K562 (cell line): ENCODE measurements at regions not wholly inside any gene's neighbourhood (a gene's known extent, or its start where the extent isn't known, plus 50 kb on each side); places are given as distances from the start of the nearest gene placed in this dataset.
A peak's percentile ranks its signal among the peaks of the same experiment; 100 is the strongest.

Experiments
- ATAC-seq: fragments of 200-7000 bp; cut with Tn5 transposase; 3 replicates; pipeline ENCODE4 v1.9.1; 2020; ENCODE audit warnings: moderate library complexity
- BruUV-seq: library from RNA; stranded (reverse); fragments of 400-500 nt; replicated peaks from 2 replicates; lab custom pipeline; 2021; lab: Mats Ljungman, UMichigan
- CTCF ChIA-PET: fragments of 300-600 bp; formaldehyde crosslinking; extraction: SDS; loops from one replicate; lab custom pipeline; 2021; ENCODE audit warnings: low intra/inter-chr PET ratio; lab: Yijun Ruan, JAX
- POLR2A ChIA-PET: fragments of 300-600, 350-650 bp; sonication (Branson Sonifier 250); formaldehyde crosslinking; extraction: SDS; loops from one replicate; lab custom pipeline; 2021; ENCODE audit warnings: antibody characterized with exemption, inconsistent platforms; lab: Yijun Ruan, JAX
- DNase-seq, 4 experiments: peaks; one replicate each; pipeline versions ENCODE4 v3.0.0 to v3.0.0-alpha.2; 2011 to 2018; ENCODE audit warnings: low spot score in 3 of 4, mixed read lengths in 3 of 4; ENCODE audit errors: extremely low read depth in 1 of 4
- FAIRE-seq: peaks from 2 replicates; lab custom pipeline; 2011; peaks lifted over from hg19 to GRCh38; lab: Jason Lieb, UNC
- H2AFZ ChIP-seq: 2 replicates; pipeline ENCODE4 v1.6.0; 2011; ENCODE audit warnings: low read depth, low read length, control low read depth, inconsistent platforms
- H3K27ac ChIP-seq: fragments of 200-600 bp; 3 replicates; pipeline ENCODE4 v1.8.0; 2011; ENCODE audit warnings: low read depth, mild to moderate bottlenecking, control low read depth, inconsistent platforms, low read length, moderate library complexity, mixed read lengths; ENCODE audit errors: extremely low read depth
- H3K27me3 ChIP-seq, 2 experiments: fragments of 300-600 bp in 1 of 2; 2 replicates in 1 of 2; 3 replicates in 1 of 2; pipeline versions ENCODE4 v1.6.0 to v1.8.0; 2011; ENCODE audit warnings: inconsistent platforms in 2 of 2, low read length in 2 of 2, mild to moderate bottlenecking in 1 of 2, mixed read lengths in 1 of 2, moderate library complexity in 1 of 2; ENCODE audit not compliant: control insufficient read depth in 2 of 2, insufficient read depth in 2 of 2
- H3K36me3 ChIP-seq: fragments of 300-600 bp; 3 replicates; pipeline ENCODE4 v1.8.0; 2011; ENCODE audit warnings: mild to moderate bottlenecking, low read length, inconsistent platforms; ENCODE audit not compliant: control insufficient read depth, insufficient read depth
- H3K4me1 ChIP-seq, 2 experiments: fragments of 200-600 bp in 1 of 2; replicated peaks in 1 of 2; 2 replicates in 1 of 2; 3 replicates in 1 of 2; pipeline versions ENCODE4 v1.5.1 to v1.8.0; 2011; ENCODE audit warnings: inconsistent platforms in 2 of 2, low read length in 2 of 2, mild to moderate bottlenecking in 1 of 2, mixed read lengths in 1 of 2, moderate library complexity in 1 of 2; ENCODE audit not compliant: control insufficient read depth in 2 of 2, insufficient read depth in 2 of 2
- H3K4me2 ChIP-seq: 2 replicates; pipeline ENCODE4 v1.6.1; 2011; ENCODE audit warnings: low read length, control low read depth, inconsistent platforms, mixed read lengths; ENCODE audit not compliant: insufficient read depth
- H3K4me3 ChIP-seq: fragments of 200-600 bp; sonication (generic), shearing (Covaris generic); 2 replicates; pipeline ENCODE4 v1.5.1; 2016; ENCODE audit warnings: control low read depth, inconsistent platforms
- H3K79me2 ChIP-seq: fragments of 200-600 bp; 3 replicates; pipeline ENCODE4 v1.8.0; 2011; ENCODE audit warnings: low read length, inconsistent platforms; ENCODE audit not compliant: control insufficient read depth, insufficient read depth
- H3K9ac ChIP-seq, 2 experiments: 2 replicates each; pipeline versions ENCODE4 v1.6.0 to v1.6.1; 2011; ENCODE audit warnings: low read depth in 2 of 2, low read length in 2 of 2, control low read depth in 1 of 2, inconsistent platforms in 1 of 2, mild to moderate bottlenecking in 1 of 2, mixed read lengths in 1 of 2; ENCODE audit not compliant: insufficient read depth in 1 of 2
- H3K9me1 ChIP-seq: one replicate; pipeline ENCODE4 v1.6.0; 2011; ENCODE audit warnings: inconsistent platforms, mild to moderate bottlenecking, low read length, moderate library complexity; ENCODE audit not compliant: control insufficient read depth, insufficient read depth
- H3K9me3 ChIP-seq: replicated peaks from 2 replicates; pipeline ENCODE4 v1.5.1; 2011; ENCODE audit warnings: low read depth, low read length, inconsistent platforms; ENCODE audit not compliant: control insufficient read depth, insufficient read depth
- H4K20me1 ChIP-seq: replicated peaks from 2 replicates; pipeline ENCODE4 v1.6.1; 2011; ENCODE audit warnings: low read length, inconsistent platforms, mixed read lengths; ENCODE audit not compliant: control insufficient read depth, insufficient read depth
- CAMTA2 ChIP-seq: fragments of 250-450 bp; sonication (Bioruptor Pico); conservative IDR thresholded peaks from 2 replicates; pipeline ENCODE4 v1.5.1; 2022
- CBFB ChIP-seq: sonication (generic); formaldehyde crosslinking; IDR thresholded peaks from 2 replicates; pipeline ENCODE4 v1.4.0; 2020; ENCODE audit warnings: mild to moderate bottlenecking, missing genetic modification reagents
- CBX3 ChIP-seq, 2 experiments: IDR thresholded peaks; 1 replicate in 1 of 2; 2 replicates in 1 of 2; pipeline ENCODE4 v1.6.1; 2012; ENCODE audit warnings: inconsistent platforms in 2 of 2, low read length in 2 of 2, borderline replicate concordance in 1 of 2, control low read depth in 1 of 2
- CBX5 ChIP-seq: IDR thresholded peaks from 2 replicates; pipeline ENCODE4 v1.6.1; 2014; ENCODE audit warnings: low read depth, borderline replicate concordance
- ELK3 ChIP-seq: fragments of 450-650 bp; formaldehyde crosslinking; IDR thresholded peaks from 2 replicates; pipeline ENCODE4 v1.4.0; 2020; ENCODE audit warnings: mild to moderate bottlenecking
- FIP1L1 ChIP-seq: fragments of 200-400 bp; formaldehyde crosslinking; IDR thresholded peaks from 2 replicates; pipeline ENCODE4 v1.6.1; 2018; ENCODE audit warnings: mild to moderate bottlenecking, low read depth, low read length; ENCODE audit not compliant: poor library complexity, severe bottlenecking
- HDAC1 ChIP-seq, 2 experiments: fragments of 450-650 bp; IDR thresholded peaks; 2 replicates each; pipeline ENCODE4 v1.6.1; 2016 to 2017; ENCODE audit warnings: inconsistent platforms in 1 of 2, mild to moderate bottlenecking in 1 of 2, moderate library complexity in 1 of 2
- NCOA4 ChIP-seq: fragments of 450-650 bp; IDR thresholded peaks from 2 replicates; pipeline ENCODE4 v1.6.1; 2018; ENCODE audit warnings: mild to moderate bottlenecking; ENCODE audit not compliant: partially characterized antibody
- RBM14 ChIP-seq: fragments of 200-400 bp; formaldehyde crosslinking; IDR thresholded peaks from 2 replicates; pipeline ENCODE4 v1.6.1; 2018; ENCODE audit warnings: low read depth, mild to moderate bottlenecking, low read length, moderate library complexity, borderline replicate concordance; ENCODE audit not compliant: insufficient read depth
- SIN3A ChIP-seq, 2 experiments: fragments of 150-350 bp in 1 of 2; IDR thresholded peaks; 2 replicates each; pipeline ENCODE4 v1.6.1; 2011 to 2016; ENCODE audit warnings: borderline replicate concordance in 2 of 2, low read depth in 2 of 2, low read length in 2 of 2, mild to moderate bottlenecking in 2 of 2, moderate library complexity in 2 of 2; ENCODE audit not compliant: control insufficient read depth in 1 of 2
- SMARCA4 ChIP-seq: fragments of 450-650 bp; IDR thresholded peaks from 2 replicates; pipeline ENCODE4 v1.6.1; 2016
- TFAM ChIP-seq: fragments of 250-450 bp; sonication (Bioruptor Pico); conservative IDR thresholded peaks from 2 replicates; pipeline ENCODE4 v1.5.0; 2021; ENCODE audit warnings: mild to moderate bottlenecking, moderate library complexity
- UBTF ChIP-seq, 2 experiments: IDR thresholded peaks; 2 replicates each; pipeline ENCODE4 v1.6.1; 2012; ENCODE audit warnings: improper control_type of control experiment in 2 of 2, low read depth in 2 of 2, low read length in 2 of 2, borderline replicate concordance in 1 of 2
- ZNF395 ChIP-seq: fragments of 200-800 bp; sonication (Bioruptor generic); IDR thresholded peaks from 2 replicates; pipeline ENCODE4 v1.6.1; 2017; ENCODE audit warnings: missing genetic modification characterization, missing compliant biosample characterization
- ZNF77 ChIP-seq: fragments of 250-450 bp; sonication (Bioruptor Pico); IDR thresholded peaks from 2 replicates; pipeline ENCODE4 v1.5.0; 2020
- WGBS: fragments of 100-300 bp; shearing (Covaris generic); methylation state at CpG from one replicate; pipeline ENCODE4 v1.1.6; 2016; ENCODE audit warnings: low coverage, mixed read lengths; ENCODE audit not compliant: insufficient coverage; ENCODE audit errors: missing lambda C conversion rate; 5-methylcytosine and 5-hydroxymethylcytosine counted together
- in situ Hi-C: fragments of 300-500 bp; cut with MboI; formaldehyde crosslinking; loops from 4 replicates; pipeline ENCODE4 v1.15.0; 2018; ENCODE audit warnings: inconsistent platforms, mixed read lengths
- intact Hi-C: fragments of 100-400 bp; cut with micrococcal nuclease; formaldehyde crosslinking; loops from 2 replicates; pipeline ENCODE4 v1.14.2; 2022

GRCh38 chr1:166464333-166464732, 297.5 kb upstream of the FAM78B start:
- CTCF ChIA-PET: no interaction called here
- DNase-seq (no peak), ATAC-seq (no peak), FAIRE-seq (no peak)
- Histone ChIP-seq H4K20me1 (no peaks in the 10 kb centered on the region), H3K4me3 (no peak overlapping the region), H3K9ac (no peak overlapping the region), H3K4me2 (no peak overlapping the region), H3K79me2 (no peaks in the 10 kb centered on the region), H3K9me3 (no peaks in the 10 kb centered on the region), H3K36me3 (no peaks in the 10 kb centered on the region), H3K27ac (no peak overlapping the region), H3K27me3 (no peaks in the 10 kb centered on the region), H3K9me1 (no peaks in the 10 kb centered on the region), H2AFZ (no peak overlapping the region), H3K4me1 (no peaks in the 10 kb centered on the region; a peak in 1 of 5 replicates)
- WGBS: 67% methylated on average over 1 of the region's 1 CpG
- in situ Hi-C loops (no loop called here), intact Hi-C loops (no loop called here)
- POLR2A ChIA-PET: interaction anchor here (1.3 kb wide), 1 partner anchor 15 kb away, joined by 3 read pairs; no protein-coding TSS in a partner anchor
- BruUV-seq: no TSS peak
- TF ChIP-seq CBFB (CRISPR knock-in tag): no peak
- no peak for TF ChIP-seq RBM14
- TF ChIP-seq CBX5: 0 out of 2 replicates have a peak, but pooled peaks have one; percentile 40
- TF ChIP-seq SMARCA4: no peak
- no peak for TF ChIP-seq ZNF77 (CRISPR knock-in tag)
- TF ChIP-seq TFAM (CRISPR knock-in tag): no peak
- TF ChIP-seq ELK3 (CRISPR knock-in tag): no peak
- no peak for TF ChIP-seq SIN3A (IDR thresholded peaks at IDR 0.05; ENCODE audit: borderline replicate concordance in 2 of 2, control insufficient read depth in 1 of 2, low read depth in 2 of 2, low read length in 2 of 2)
- TF ChIP-seq NCOA4: no peak
- TF ChIP-seq FIP1L1: no peak
- no peak for TF ChIP-seq HDAC1 (IDR thresholded peaks at IDR 0.05)
- TF ChIP-seq UBTF (IDR thresholded peaks at IDR 0.05; ENCODE audit: borderline replicate concordance in 1 of 2, low read depth in 2 of 2, low read length in 2 of 2): no peak
- no peak for TF ChIP-seq CAMTA2
- TF ChIP-seq CBX3 (IDR thresholded peaks at IDR 0.05; ENCODE audit: borderline replicate concordance in 1 of 2, low read length in 2 of 2): 0 out of 3 replicates have a peak, but pooled peaks of 1 of the 2 experiments have one; percentile 33
- no peak for TF ChIP-seq ZNF395 (CRISPR knock-in tag)
